ENCODE measurements at regions not wholly inside any gene's neighbourhood (a gene's known extent, or its start where the extent isn't known, plus 50 kb on each side); places are given as distances from the start of the nearest gene placed in this dataset.

DNA sequence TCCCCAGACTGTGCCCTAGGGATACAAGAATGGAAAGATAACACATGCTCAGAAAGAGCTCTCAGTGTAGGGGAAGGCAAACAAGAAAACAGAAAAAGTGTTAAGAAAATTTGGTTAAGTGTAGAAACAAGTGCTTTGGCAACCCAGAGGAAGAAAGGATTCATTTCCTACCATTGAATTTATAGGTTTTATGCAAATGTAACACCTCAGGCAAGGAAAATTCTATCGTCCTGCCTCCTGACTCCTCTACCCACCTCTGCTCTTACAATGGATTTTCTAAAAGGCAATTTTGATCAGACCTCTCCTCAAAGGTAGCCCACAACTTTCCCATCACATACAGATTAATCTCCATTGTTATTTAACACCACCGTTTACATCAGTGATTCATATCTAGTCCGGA, 298.7 kb downstream of the RFC3 start:
- H3K79me1 ChIP-seq (ENCODE audit: low read depth in 1 of 2, low read length in 2 of 2): no peaks in the 10 kb centered on the region
- H3K56ac ChIP-seq (ENCODE audit: extremely low read depth, insufficient read depth, low read length): no peak overlapping the region
- BruUV-seq (replicated peaks): no TSS peak
- H2AK5ac ChIP-seq (ENCODE audit: low read depth, low read length): no peak overlapping the region
- H2BK5ac ChIP-seq (ENCODE audit: low read depth, low read length, poor library complexity, severe bottlenecking): no peak overlapping the region
- no peaks in the 10 kb centered on the region for H3K9me3 ChIP-seq (ENCODE audit: control insufficient read depth, insufficient read depth, low read length)
- no peak overlapping the region for H3K4ac ChIP-seq (ENCODE audit: low read depth, low read length)
- H2AK9ac ChIP-seq (replicated peaks; ENCODE audit: low read depth, low read length, poor library complexity): no peak overlapping the region
- H4K5ac ChIP-seq (ENCODE audit: low read depth, low read length): no peak overlapping the region
- intact Hi-C loops (cut with micrococcal nuclease) (no loop called here), dilution Hi-C loops (cut with HindIII; ENCODE audit: low sequenced_read_pairs, unreplicated experiment) (no loop called here), in situ Hi-C loops (cut with MboI; ENCODE audit: low sequenced_read_pairs) (no loop called here)
- H2BK20ac ChIP-seq (ENCODE audit: low read depth, low read length): no peak overlapping the region
- no peak overlapping the region for H4K8ac ChIP-seq (ENCODE audit: low read depth in 2 of 2, low read length in 2 of 2)
- no peak overlapping the region for H3K18ac ChIP-seq (ENCODE audit: low read depth, low read length)
- DNase-seq (no peak), ATAC-seq (ENCODE audit: low read depth) (no peak)
- no peak overlapping the region for H3K4me3 ChIP-seq (ENCODE audit: insufficient read depth, low read depth, low read length)
- H3K9me1 ChIP-seq (ENCODE audit: insufficient read depth, low read length): no peaks in the 10 kb centered on the region
- CTCF ChIA-PET: no interaction called here
- H3K23ac ChIP-seq (ENCODE audit: low read depth, low read length): no peak overlapping the region
- H4K91ac ChIP-seq (ENCODE audit: insufficient read depth, low read depth, low read length): no peak overlapping the region
- H3K27me3 ChIP-seq (ENCODE audit: control insufficient read depth, insufficient read depth, low read length): peaks cover 2% of the 10 kb centered on the region
- 67% methylated on average over 2 of the region's 3 CpGs; no CpG with 5 or more reads in 1 of the 2 experiments for WGBS, 2 experiments (ENCODE audit: extremely low coverage in 2 of 2, insufficient read length in 1 of 2)
- no peak overlapping the region for H3K4me2 ChIP-seq (ENCODE audit: low read depth, low read length)
- TF ChIP-seq MAFK (IDR thresholded peaks at IDR 0.05; ENCODE audit: low read depth, low read length) (no peak), NFE2L2 (IDR thresholded peaks at IDR 0.05; ENCODE audit: low read depth, low read length) (no peak), MAZ (IDR thresholded peaks at IDR 0.05; ENCODE audit: borderline replicate concordance, low read depth, low read length) (no peak), BHLHE40 (IDR thresholded peaks at IDR 0.05; ENCODE audit: low read depth, low read length) (no peak), RAD21 (IDR thresholded peaks at IDR 0.05; ENCODE audit: low read length) (no peak), CHD1 (IDR thresholded peaks at IDR 0.05; ENCODE audit: low read depth, low read length) (no peak), CEBPB (IDR thresholded peaks at IDR 0.05; ENCODE audit: low read depth, low read length) (no peak), RCOR1 (IDR thresholded peaks at IDR 0.05; ENCODE audit: insufficient replicate concordance, low read length) (no peak), FOS (IDR thresholded peaks at IDR 0.05; ENCODE audit: low read depth, low read length) (no peak), POLR2A (IDR thresholded peaks at IDR 0.05; ENCODE audit: low read depth, low read length) (no peak), RFX5 (IDR thresholded peaks at IDR 0.05; ENCODE audit: low read depth, low read length) (no peak)
- TF ChIP-seq, protein P1, sequence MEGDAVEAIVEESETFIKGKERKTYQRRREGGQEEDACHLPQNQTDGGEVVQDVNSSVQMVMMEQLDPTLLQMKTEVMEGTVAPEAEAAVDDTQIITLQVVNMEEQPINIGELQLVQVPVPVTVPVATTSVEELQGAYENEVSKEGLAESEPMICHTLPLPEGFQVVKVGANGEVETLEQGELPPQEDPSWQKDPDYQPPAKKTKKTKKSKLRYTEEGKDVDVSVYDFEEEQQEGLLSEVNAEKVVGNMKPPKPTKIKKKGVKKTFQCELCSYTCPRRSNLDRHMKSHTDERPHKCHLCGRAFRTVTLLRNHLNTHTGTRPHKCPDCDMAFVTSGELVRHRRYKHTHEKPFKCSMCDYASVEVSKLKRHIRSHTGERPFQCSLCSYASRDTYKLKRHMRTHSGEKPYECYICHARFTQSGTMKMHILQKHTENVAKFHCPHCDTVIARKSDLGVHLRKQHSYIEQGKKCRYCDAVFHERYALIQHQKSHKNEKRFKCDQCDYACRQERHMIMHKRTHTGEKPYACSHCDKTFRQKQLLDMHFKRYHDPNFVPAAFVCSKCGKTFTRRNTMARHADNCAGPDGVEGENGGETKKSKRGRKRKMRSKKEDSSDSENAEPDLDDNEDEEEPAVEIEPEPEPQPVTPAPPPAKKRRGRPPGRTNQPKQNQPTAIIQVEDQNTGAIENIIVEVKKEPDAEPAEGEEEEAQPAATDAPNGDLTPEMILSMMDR (conservative IDR thresholded peaks at IDR 0.05; ENCODE audit: low read depth, low read length): no peak
- TF ChIP-seq, protein P2, sequence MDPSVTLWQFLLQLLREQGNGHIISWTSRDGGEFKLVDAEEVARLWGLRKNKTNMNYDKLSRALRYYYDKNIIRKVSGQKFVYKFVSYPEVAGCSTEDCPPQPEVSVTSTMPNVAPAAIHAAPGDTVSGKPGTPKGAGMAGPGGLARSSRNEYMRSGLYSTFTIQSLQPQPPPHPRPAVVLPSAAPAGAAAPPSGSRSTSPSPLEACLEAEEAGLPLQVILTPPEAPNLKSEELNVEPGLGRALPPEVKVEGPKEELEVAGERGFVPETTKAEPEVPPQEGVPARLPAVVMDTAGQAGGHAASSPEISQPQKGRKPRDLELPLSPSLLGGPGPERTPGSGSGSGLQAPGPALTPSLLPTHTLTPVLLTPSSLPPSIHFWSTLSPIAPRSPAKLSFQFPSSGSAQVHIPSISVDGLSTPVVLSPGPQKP (IDR thresholded peaks at IDR 0.05; ENCODE audit: borderline replicate concordance, low read depth, low read length): no peak
- no peaks in the 10 kb centered on the region for H3K36me3 ChIP-seq (ENCODE audit: control insufficient read depth, insufficient read depth, low read length)
- H2BK120ac ChIP-seq (ENCODE audit: low read depth, low read length): no peak overlapping the region
- no peak overlapping the region for H3K14ac ChIP-seq (replicated peaks; ENCODE audit: low read depth, low read length)
- H3K4me1 ChIP-seq (ENCODE audit: control insufficient read depth, insufficient read depth, low read length): no peaks in the 10 kb centered on the region
- no peak overlapping the region for H3K27ac ChIP-seq (ENCODE audit: insufficient read depth, low read length)
- H2BK15ac ChIP-seq (ENCODE audit: low read depth, low read length): no peak overlapping the region
- no peak overlapping the region for H3K9ac ChIP-seq (ENCODE audit: low read depth, low read length)
- POLR2A ChIA-PET (ENCODE audit: unreplicated experiment): no interaction called here
- no peaks in the 10 kb centered on the region for H4K20me1 ChIP-seq (ENCODE audit: insufficient read depth, low read length)
- H2AFZ ChIP-seq (replicated peaks; ENCODE audit: low read length, poor library complexity): no peak overlapping the region

Measured in IMR-90 (cell line).